ENCODE measurements at regions not wholly inside any gene's neighbourhood (a gene's known extent, or its start where the extent isn't known, plus 50 kb on each side); places are given as distances from the start of the nearest gene placed in this dataset.

GRCh38 chr4:32261196-32261595, 1541.0 kb downstream of the PCDH7 start:
- no peaks in the 10 kb centered on the region for H3K27me3 ChIP-seq (replicated peaks; ENCODE audit: insufficient read depth, low read depth, low read length, poor library complexity)
- TF ChIP-seq EZH2 (IDR thresholded peaks at IDR 0.05; ENCODE audit: borderline replicate concordance, low read depth, low read length, poor library complexity, severe bottlenecking), result no peak
- no peak for TF ChIP-seq CTCF (conservative IDR thresholded peaks at IDR 0.05; ENCODE audit: low read depth, low read length)
- H3K36me3 ChIP-seq (ENCODE audit: insufficient read depth, low read length, poor library complexity, severe bottlenecking), result no peaks in the 10 kb centered on the region
- no peaks in the 10 kb centered on the region for H3K4me1 ChIP-seq (ENCODE audit: insufficient read depth, low read length, poor library complexity, severe bottlenecking)
- no peak overlapping the region for H3K4me3 ChIP-seq (ENCODE audit: low read depth, low read length, poor library complexity, severe bottlenecking)
- no peaks in the 10 kb centered on the region for H3K9me3 ChIP-seq (ENCODE audit: low read depth, low read length, poor library complexity, severe bottlenecking)
- BruUV-seq (replicated peaks), result no TSS peak
- intact Hi-C loops (cut with micrococcal nuclease; ENCODE audit: unreplicated experiment), result no loop called here
- CTCF ChIA-PET, result no interaction called here
- DNase-seq (ENCODE audit: low spot score), result no peak
- no peak overlapping the region for H3K27ac ChIP-seq (ENCODE audit: low read depth, low read length, poor library complexity, severe bottlenecking)
- POLR2A ChIA-PET (ENCODE audit: low non-redundant PET), result no interaction called here

GRCh38 chr4:32268863-32269262, 1548.7 kb downstream of the PCDH7 start:
- no peak overlapping the region for H3K4me3 ChIP-seq (ENCODE audit: low read depth, low read length, poor library complexity, severe bottlenecking)
- BruUV-seq (replicated peaks), result no TSS peak
- DNase-seq (ENCODE audit: low spot score), result peak; percentile 11
- POLR2A ChIA-PET (ENCODE audit: low non-redundant PET), result interaction anchor here (0.5 kb wide), 1 partner anchor 1547 kb away, joined by 3 read pairs; no protein-coding TSS in a partner anchor
- no peak overlapping the region for H3K27ac ChIP-seq (ENCODE audit: low read depth, low read length, poor library complexity, severe bottlenecking)
- H3K9me3 ChIP-seq (ENCODE audit: low read depth, low read length, poor library complexity, severe bottlenecking), result no peaks in the 10 kb centered on the region
- intact Hi-C loops (cut with micrococcal nuclease; ENCODE audit: unreplicated experiment), result no loop called here
- TF ChIP-seq EZH2 (IDR thresholded peaks at IDR 0.05; ENCODE audit: borderline replicate concordance, low read depth, low read length, poor library complexity, severe bottlenecking), result no peak
- TF ChIP-seq CTCF (conservative IDR thresholded peaks at IDR 0.05; ENCODE audit: low read depth, low read length), result peak; percentile 33; the same call in 1 of the 2 replicates
- no peaks in the 10 kb centered on the region for H3K4me1 ChIP-seq (ENCODE audit: insufficient read depth, low read length, poor library complexity, severe bottlenecking)
- H3K27me3 ChIP-seq (replicated peaks; ENCODE audit: insufficient read depth, low read depth, low read length, poor library complexity), result no peaks in the 10 kb centered on the region
- CTCF ChIA-PET, result no interaction called here
- no peaks in the 10 kb centered on the region for H3K36me3 ChIP-seq (ENCODE audit: insufficient read depth, low read length, poor library complexity, severe bottlenecking)

- Histone ChIP-seq H3K4me1 (ENCODE audit: insufficient read depth, low read length, poor library complexity, severe bottlenecking) (no peaks in the 10 kb centered on the region), H3K4me3 (ENCODE audit: low read depth, low read length, poor library complexity, severe bottlenecking) (no peak overlapping the region), H3K27ac (ENCODE audit: low read depth, low read length, poor library complexity, severe bottlenecking) (no peak overlapping the region), H3K36me3 (ENCODE audit: insufficient read depth, low read length, poor library complexity, severe bottlenecking) (no peaks in the 10 kb centered on the region), H3K27me3 (replicated peaks; ENCODE audit: insufficient read depth, low read depth, low read length, poor library complexity) (no peaks in the 10 kb centered on the region), H3K9me3 (ENCODE audit: low read depth, low read length, poor library complexity, severe bottlenecking) (peaks cover 15% of the 10 kb centered on the region)
- ChIA-PET POLR2A (ENCODE audit: low non-redundant PET) (no interaction called here), CTCF (no interaction called here)
- no peak for TF ChIP-seq CTCF (conservative IDR thresholded peaks at IDR 0.05; ENCODE audit: low read depth, low read length)
- no peak for TF ChIP-seq EZH2 (IDR thresholded peaks at IDR 0.05; ENCODE audit: borderline replicate concordance, low read depth, low read length, poor library complexity, severe bottlenecking)
- no peak for DNase-seq (ENCODE audit: low spot score)
- intact Hi-C loops (cut with micrococcal nuclease; ENCODE audit: unreplicated experiment), result no loop called here
- BruUV-seq (replicated peaks), result no TSS peak
Observed at GRCh38 chr4:32290102-32290501, 1569.9 kb downstream of the PCDH7 start.
